SK-N-SH (cell line): ENCODE measurements at regions not wholly inside any gene's neighbourhood (a gene's known extent, or its start where the extent isn't known, plus 50 kb on each side); places are given as distances from the start of the nearest gene placed in this dataset.

Experiments used
- CTCF ChIP-seq: fragments of 200-600 bp; sonication (generic); IDR thresholded peaks from 2 replicates; pipeline ENCODE4 v1.6.1; 2017; ENCODE audit warnings: antibody characterized with exemption, mild to moderate bottlenecking, moderate library complexity
- FOXM1 ChIP-seq: IDR thresholded peaks from 2 replicates; pipeline ENCODE4 v1.4.0; 2012; ENCODE audit warnings: low read depth, mild to moderate bottlenecking
- IRF3 ChIP-seq: fragments of 150-350 bp; IDR thresholded peaks from 2 replicates; pipeline ENCODE4 v1.6.1; 2016; ENCODE audit warnings: mild to moderate bottlenecking, low read depth, low read length
- JUND ChIP-seq: IDR thresholded peaks from 2 replicates; pipeline ENCODE4 v1.4.0; 2012
- MAX ChIP-seq: IDR thresholded peaks from 2 replicates; pipeline ENCODE4 v1.4.0; 2012; ENCODE audit warnings: low read depth
- REST ChIP-seq: IDR thresholded peaks from 2 replicates; pipeline ENCODE4 v1.6.1; 2012; ENCODE audit warnings: mild to moderate bottlenecking, low read depth, low read length, moderate library complexity
- RXRA ChIP-seq: IDR thresholded peaks from 2 replicates; pipeline ENCODE4 v1.4.0; 2012; ENCODE audit warnings: low read depth, mild to moderate bottlenecking, borderline replicate concordance
- TAF1 ChIP-seq: IDR thresholded peaks from 2 replicates; pipeline ENCODE4 v1.6.1; 2012; ENCODE audit warnings: low read depth, mild to moderate bottlenecking, low read length, moderate library complexity, borderline replicate concordance
- USF2 ChIP-seq: fragments of 150-350 bp; IDR thresholded peaks from 2 replicates; pipeline ENCODE4 v1.6.1; 2017; ENCODE audit warnings: antibody characterized with exemption, low read length, low read depth, borderline replicate concordance

GRCh38 chr13:91165758-91166157 lies 181.7 kb upstream of the MIR17HG start:
- TF ChIP-seq FOXM1: no peak
- no peak for TF ChIP-seq TAF1
- no peak for TF ChIP-seq CTCF
- no peak for TF ChIP-seq JUND
- TF ChIP-seq USF2: no peak
- TF ChIP-seq MAX: no peak
- no peak for TF ChIP-seq IRF3
- TF ChIP-seq REST: no peak
- TF ChIP-seq RXRA: no peak
